B cell (primary cell): ENCODE measurements at regions not wholly inside any gene's neighbourhood (a gene's known extent, or its start where the extent isn't known, plus 50 kb on each side); places are given as distances from the start of the nearest gene placed in this dataset.

Experiments used
- ATAC-seq: fragments of 200-7000 bp; cut with Tn5 transposase; one replicate; pipeline ENCODE4 v1.10.0; 2021; ENCODE audit warnings: low read depth, mild to moderate bottlenecking, moderate number of reproducible peaks, moderate library complexity
- CTCF ChIA-PET: fragments of 350-600 bp; sonication (Branson Sonifier 250); formaldehyde crosslinking; loops from one replicate; lab custom pipeline; 2021; ENCODE audit warnings: antibody characterized with exemption, inconsistent platforms; lab: Charles Lee
- POLR2A ChIA-PET: fragments of 350-600 bp; sonication (Branson Sonifier 250); formaldehyde crosslinking; loops from one replicate; lab custom pipeline; 2021; ENCODE audit warnings: antibody characterized with exemption; lab: Charles Lee
- DNase-seq: peaks from one replicate; pipeline ENCODE4 v3.0.0; 2013
- H2AFZ ChIP-seq: 2 replicates; pipeline ENCODE4 v1.6.1; 2012; ENCODE audit warnings: mild to moderate bottlenecking, low read depth, low read length; ENCODE audit not compliant: insufficient read depth, poor library complexity, severe bottlenecking
- H3K27ac ChIP-seq, 2 donors: 1 replicate in 1 of 2; 2 replicates in 1 of 2; pipeline ENCODE4 v1.5.1; 2012 to 2013; ENCODE audit warnings: low read length in 2 of 2, mild to moderate bottlenecking in 2 of 2, moderate library complexity in 1 of 2
- H3K27me3 ChIP-seq, 4 experiments: fragments of 200-600 bp in 1 of 4; sonication (generic) in 1 of 4; replicated peaks in 1 of 4; 1 replicate in 2 of 4; 2 replicates in 2 of 4; pipeline versions ENCODE4 v1.6.1 to v1.7.0; 2013 to 2016; ENCODE audit warnings: low read length in 3 of 4, mild to moderate bottlenecking in 2 of 4, mixed read lengths in 1 of 4, moderate library complexity in 1 of 4; ENCODE audit not compliant: insufficient read depth in 4 of 4, control insufficient read depth in 3 of 4; ENCODE audit errors: control extremely low read depth in 1 of 4
- H3K36me3 ChIP-seq, 2 experiments: replicated peaks in 1 of 2; 1 replicate in 1 of 2; 2 replicates in 1 of 2; pipeline versions ENCODE4 v1.6.1 to v1.7.1; 2013; ENCODE audit warnings: low read length in 1 of 2; ENCODE audit not compliant: insufficient read depth in 2 of 2, control insufficient read depth in 1 of 2; ENCODE audit errors: control extremely low read depth in 1 of 2, extremely low read depth in 1 of 2
- H3K4me1 ChIP-seq, 2 donors: fragments of 200-600 bp in 1 of 2; sonication (generic) in 1 of 2; 1 replicate in 1 of 2; 2 replicates in 1 of 2; pipeline versions ENCODE4 v1.5.1 to v1.6.1; 2013 to 2017; ENCODE audit warnings: low read length in 2 of 2; ENCODE audit not compliant: control insufficient read depth in 2 of 2, insufficient read depth in 2 of 2
- H3K4me2 ChIP-seq: replicated peaks from 2 replicates; pipeline ENCODE3; 2012; ENCODE audit warnings: mild to moderate bottlenecking, low read depth, low read length; ENCODE audit not compliant: poor library complexity, severe bottlenecking
- H3K4me3 ChIP-seq, 5 experiments: fragments of 200-600 bp in 1 of 5; sonication (generic) in 1 of 5; 1 replicate in 3 of 5; 2 replicates in 2 of 5; pipeline versions ENCODE4 v1.5.1 to v1.7.0; 2011 to 2016; ENCODE audit warnings: low read length in 4 of 5, mild to moderate bottlenecking in 4 of 5, low read depth in 2 of 5, control low read depth in 1 of 5, moderate library complexity in 1 of 5; ENCODE audit not compliant: insufficient read depth in 1 of 5; ENCODE audit errors: control extremely low read depth in 1 of 5, extremely low read depth in 1 of 5
- H3K79me2 ChIP-seq: fragments of 200-600 bp; sonication (generic); one replicate; pipeline ENCODE4 v1.6.0; 2016; ENCODE audit warnings: low read length; ENCODE audit not compliant: control insufficient read depth, insufficient read depth
- H3K9ac ChIP-seq: fragments of 200-600 bp; sonication (generic); 2 replicates; pipeline ENCODE4 v1.6.1; 2017; ENCODE audit warnings: mild to moderate bottlenecking, low read length, moderate library complexity
- H3K9me3 ChIP-seq, 3 donors: one replicate each; pipeline versions ENCODE4 v1.6.1 to v1.7.1; 2013; ENCODE audit warnings: low read length in 2 of 3; ENCODE audit not compliant: control insufficient read depth in 2 of 3, insufficient read depth in 1 of 3; ENCODE audit errors: control extremely low read depth in 1 of 3
- H4K20me1 ChIP-seq: 2 replicates; pipeline ENCODE4 v1.6.0; 2012; ENCODE audit warnings: mild to moderate bottlenecking, low read length; ENCODE audit not compliant: insufficient read depth, control insufficient read depth, poor library complexity, severe bottlenecking
- H3K27ac Mint-ChIP-seq: one replicate; pipeline ENCODE4 v1.8.0; 2021; ENCODE audit warnings: mixed read lengths
- H3K27me3 Mint-ChIP-seq: one replicate; pipeline ENCODE4 v1.8.0; 2021; ENCODE audit warnings: mixed read lengths
- H3K4me1 Mint-ChIP-seq: one replicate; pipeline ENCODE4 v1.8.0; 2021; ENCODE audit warnings: mixed read lengths
- H3K4me3 Mint-ChIP-seq: one replicate; pipeline ENCODE4 v1.8.0; 2021; ENCODE audit warnings: mixed read lengths
- H3K9me3 Mint-ChIP-seq: one replicate; pipeline ENCODE4 v1.8.0; 2022; ENCODE audit warnings: mixed read lengths; ENCODE audit not compliant: insufficient read depth
- EZH2 ChIP-seq: IDR thresholded peaks from 2 replicates; pipeline ENCODE4 v1.6.1; 2012; ENCODE audit warnings: borderline replicate concordance, low read depth, mild to moderate bottlenecking, moderate library complexity, low read length; ENCODE audit not compliant: insufficient read depth, poor library complexity, severe bottlenecking
- WGBS: methylation state at CpG from one replicate; pipeline ENCODE4 v1.1.5; 2013; ENCODE audit warnings: missing lambda C conversion rate; ENCODE audit not compliant: insufficient coverage; 5-methylcytosine and 5-hydroxymethylcytosine counted together
- intact Hi-C: fragments of 100-400 bp; cut with micrococcal nuclease; formaldehyde crosslinking; loops from one replicate; pipeline ENCODE4 v1.10.0; 2022
- TF ChIP-seq, protein P1 (sequence below): fragments of 200-600 bp; IDR thresholded peaks from one replicate; pipeline ENCODE4 v1.8.0; 2022; ENCODE audit warnings: antibody characterized with exemption, mild to moderate bottlenecking

DNA sequence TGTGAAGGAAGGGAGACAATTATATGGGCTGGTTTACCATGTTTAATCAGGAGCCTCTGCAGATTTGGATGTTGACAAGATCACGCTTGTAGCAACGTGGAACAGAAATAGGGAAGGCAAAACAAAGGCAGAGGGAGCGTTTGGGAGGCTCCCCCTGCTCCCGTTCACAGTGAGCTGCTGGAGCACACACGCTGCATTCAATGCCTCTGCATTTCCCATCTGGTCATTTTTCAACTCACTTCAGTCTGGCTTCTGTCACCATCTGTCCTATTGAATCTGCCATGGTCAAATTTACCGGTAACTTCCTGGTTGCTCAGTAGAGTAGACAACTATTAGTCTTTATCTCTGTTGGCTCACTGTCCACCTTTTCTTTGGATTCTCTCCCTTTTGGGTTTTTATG, 91.0 kb downstream of the NHLRC3 start:
- no peaks in the 10 kb centered on the region for H3K79me2 ChIP-seq
- no peak overlapping the region for H2AFZ ChIP-seq
- DNase-seq (no peak), ATAC-seq (no peak)
- no peaks in the 10 kb centered on the region for H3K4me1 ChIP-seq
- H3K9ac ChIP-seq: no peak overlapping the region
- ChIA-PET CTCF (no interaction called here), POLR2A (no interaction called here)
- no peak overlapping the region for H3K27ac ChIP-seq
- H3K4me1 Mint-ChIP-seq: no peaks in the 10 kb centered on the region
- WGBS: 63% methylated on average over 5 of the region's 6 CpGs
- H3K9me3 ChIP-seq: peaks cover 0 to 1% (median 0%) of the 10 kb centered on the region in 3 donors
- no peak overlapping the region for H3K4me2 ChIP-seq
- peaks cover 14% of the 10 kb centered on the region for H3K27me3 Mint-ChIP-seq
- no peaks in the 10 kb centered on the region for H3K9me3 Mint-ChIP-seq
- no peaks in the 10 kb centered on the region for H4K20me1 ChIP-seq
- no peak for TF ChIP-seq EZH2
- TF ChIP-seq, protein P1, sequence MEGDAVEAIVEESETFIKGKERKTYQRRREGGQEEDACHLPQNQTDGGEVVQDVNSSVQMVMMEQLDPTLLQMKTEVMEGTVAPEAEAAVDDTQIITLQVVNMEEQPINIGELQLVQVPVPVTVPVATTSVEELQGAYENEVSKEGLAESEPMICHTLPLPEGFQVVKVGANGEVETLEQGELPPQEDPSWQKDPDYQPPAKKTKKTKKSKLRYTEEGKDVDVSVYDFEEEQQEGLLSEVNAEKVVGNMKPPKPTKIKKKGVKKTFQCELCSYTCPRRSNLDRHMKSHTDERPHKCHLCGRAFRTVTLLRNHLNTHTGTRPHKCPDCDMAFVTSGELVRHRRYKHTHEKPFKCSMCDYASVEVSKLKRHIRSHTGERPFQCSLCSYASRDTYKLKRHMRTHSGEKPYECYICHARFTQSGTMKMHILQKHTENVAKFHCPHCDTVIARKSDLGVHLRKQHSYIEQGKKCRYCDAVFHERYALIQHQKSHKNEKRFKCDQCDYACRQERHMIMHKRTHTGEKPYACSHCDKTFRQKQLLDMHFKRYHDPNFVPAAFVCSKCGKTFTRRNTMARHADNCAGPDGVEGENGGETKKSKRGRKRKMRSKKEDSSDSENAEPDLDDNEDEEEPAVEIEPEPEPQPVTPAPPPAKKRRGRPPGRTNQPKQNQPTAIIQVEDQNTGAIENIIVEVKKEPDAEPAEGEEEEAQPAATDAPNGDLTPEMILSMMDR: no peak
- H3K27ac Mint-ChIP-seq: no peak overlapping the region
- H3K27me3 ChIP-seq: peaks cover 0 to 9% (median 0%) of the 10 kb centered on the region in 4 experiments
- H3K36me3 ChIP-seq: no peaks in the 10 kb centered on the region
- intact Hi-C loops: no loop called here
- H3K4me3 ChIP-seq: no peak overlapping the region
- no peak overlapping the region for H3K4me3 Mint-ChIP-seq

- Histone ChIP-seq H4K20me1 (no peaks in the 10 kb centered on the region), H3K9ac (no peak overlapping the region), H3K27me3 (peaks cover 0 to 9% (median 0%) of the 10 kb centered on the region in 4 experiments), H3K9me3 (peaks cover 0 to 1% (median 0%) of the 10 kb centered on the region in 3 donors), H2AFZ (no peak overlapping the region), H3K27ac (no peak overlapping the region), H3K36me3 (no peaks in the 10 kb centered on the region), H3K4me2 (no peak overlapping the region), H3K79me2 (no peaks in the 10 kb centered on the region), H3K4me3 (no peak overlapping the region), H3K4me1 (no peaks in the 10 kb centered on the region)
- peaks cover 20% of the 10 kb centered on the region for H3K27me3 Mint-ChIP-seq
- CTCF ChIA-PET: interaction anchor here (1.3 kb wide), 1 partner anchor 14 kb away, joined by 4 read pairs; no protein-coding TSS in a partner anchor
- no peaks in the 10 kb centered on the region for H3K9me3 Mint-ChIP-seq
- no peaks in the 10 kb centered on the region for H3K4me1 Mint-ChIP-seq
- WGBS: 91% methylated on average over 6 of the region's 8 CpGs
- no peak overlapping the region for H3K27ac Mint-ChIP-seq
- no peak overlapping the region for H3K4me3 Mint-ChIP-seq
- TF ChIP-seq EZH2: no peak
- POLR2A ChIA-PET: no interaction called here
- DNase-seq (no peak), ATAC-seq (no peak)
- intact Hi-C loops: no loop called here
Measured at GRCh38 chr13:39130301-39130700, 92.0 kb downstream of the NHLRC3 start.
